DOHH2 (cell line): ENCODE measurements at regions not wholly inside any gene's neighbourhood (a gene's known extent, or its start where the extent isn't known, plus 50 kb on each side); places are given as distances from the start of the nearest gene placed in this dataset.

Source experiments
- CTCF ChIP-seq: fragments of 200-600 bp; sonication (generic); IDR thresholded peaks from one replicate; pipeline ENCODE4 v1.5.1; 2014; ENCODE audit warnings: antibody characterized with exemption, mild to moderate bottlenecking, low read depth, low read length; ENCODE audit not compliant: poor library complexity, severe bottlenecking
- EZH2phosphoT487 ChIP-seq: fragments of 200-600 bp; sonication (generic); IDR thresholded peaks from 2 replicates; pipeline ENCODE4 v1.6.1; 2017; ENCODE audit warnings: borderline replicate concordance, mild to moderate bottlenecking, antibody characterized with exemption, low read length, moderate library complexity, mixed read lengths

GRCh38 chr17:79164408-79164807 is 89.8 kb downstream of the ENGASE start:
- TF ChIP-seq CTCF (no peak), EZH2phosphoT487 (no peak)
